Thymus (tissue), 11 donors: ENCODE measurements at regions not wholly inside any gene's neighbourhood (a gene's known extent, or its start where the extent isn't known, plus 50 kb on each side); places are given as distances from the start of the nearest gene placed in this dataset.

Experiments
- DNase-seq, 9 donors: peaks; one replicate each; pipeline ENCODE4 v3.0.0-alpha.2; 2013; ENCODE audit warnings: low spot score in 9 of 9, low read depth in 6 of 9, missing footprints in 1 of 9
- H3K27ac ChIP-seq, 2 donors: one replicate each; pipeline ENCODE4 v1.5.1; 2013; ENCODE audit warnings: control low read depth in 1 of 2, low read depth in 1 of 2, low read length in 1 of 2, mild to moderate bottlenecking in 1 of 2, moderate library complexity in 1 of 2
- H3K27me3 ChIP-seq, 2 donors: one replicate each; pipeline ENCODE4 v1.5.1; 2013; ENCODE audit warnings: low read length in 1 of 2; ENCODE audit not compliant: control insufficient read depth in 2 of 2, insufficient read depth in 1 of 2
- H3K36me3 ChIP-seq, 2 donors: one replicate each; pipeline ENCODE4 v1.5.1; 2013; ENCODE audit warnings: low read length in 1 of 2, mild to moderate bottlenecking in 1 of 2, moderate library complexity in 1 of 2; ENCODE audit not compliant: control insufficient read depth in 2 of 2, insufficient read depth in 2 of 2
- H3K4me1 ChIP-seq, 2 donors: one replicate each; pipeline ENCODE4 v1.5.1; 2013; ENCODE audit warnings: low read length in 2 of 2; ENCODE audit not compliant: control insufficient read depth in 2 of 2, insufficient read depth in 2 of 2
- H3K4me3 ChIP-seq, 2 donors: one replicate each; pipeline ENCODE4 v1.5.1; 2013; ENCODE audit warnings: low read length in 2 of 2, control low read depth in 1 of 2, mild to moderate bottlenecking in 1 of 2
- H3K9me3 ChIP-seq, 2 donors: one replicate each; pipeline ENCODE4 v1.5.1; 2013; ENCODE audit warnings: low read length in 1 of 2, mild to moderate bottlenecking in 1 of 2; ENCODE audit not compliant: control insufficient read depth in 2 of 2, insufficient read depth in 1 of 2
- whole genome bisulfite sequencing: extraction: QIAGEN DNeasy Blood & Tissue Kit; methylation state at CpG from one replicate; pipeline ENCODE4 v1.1.7; 2013; 5-methylcytosine and 5-hydroxymethylcytosine counted together
- donor health status: healthy.

GRCh38 chr5:133690746-133691145 lies 78.4 kb upstream of the FSTL4 start:
- H3K36me3 ChIP-seq = no peaks in the 10 kb centered on the region
- peaks cover 14 to 15% of the 10 kb centered on the region in 2 donors for H3K4me1 ChIP-seq
- no peaks in the 10 kb centered on the region for H3K9me3 ChIP-seq
- H3K4me3 ChIP-seq = no peak overlapping the region
- H3K27me3 ChIP-seq = peaks cover 0 to 33% of the 10 kb centered on the region in 2 donors
- no peak for DNase-seq
- no peak overlapping the region for H3K27ac ChIP-seq
- WGBS = 87% methylated on average over 7 of the region's 7 CpGs

GRCh38 chr5:133688391-133688790 lies 76.0 kb upstream of the FSTL4 start:
- 89% methylated on average over 5 of the region's 5 CpGs for WGBS
- H3K9me3 ChIP-seq = no peaks in the 10 kb centered on the region
- no peak for DNase-seq
- no peaks in the 10 kb centered on the region for H3K4me1 ChIP-seq
- no peak overlapping the region for H3K4me3 ChIP-seq
- H3K27ac ChIP-seq = no peak overlapping the region
- H3K27me3 ChIP-seq = peaks cover 0 to 37% of the 10 kb centered on the region in 2 donors
- no peaks in the 10 kb centered on the region for H3K36me3 ChIP-seq

DNA sequence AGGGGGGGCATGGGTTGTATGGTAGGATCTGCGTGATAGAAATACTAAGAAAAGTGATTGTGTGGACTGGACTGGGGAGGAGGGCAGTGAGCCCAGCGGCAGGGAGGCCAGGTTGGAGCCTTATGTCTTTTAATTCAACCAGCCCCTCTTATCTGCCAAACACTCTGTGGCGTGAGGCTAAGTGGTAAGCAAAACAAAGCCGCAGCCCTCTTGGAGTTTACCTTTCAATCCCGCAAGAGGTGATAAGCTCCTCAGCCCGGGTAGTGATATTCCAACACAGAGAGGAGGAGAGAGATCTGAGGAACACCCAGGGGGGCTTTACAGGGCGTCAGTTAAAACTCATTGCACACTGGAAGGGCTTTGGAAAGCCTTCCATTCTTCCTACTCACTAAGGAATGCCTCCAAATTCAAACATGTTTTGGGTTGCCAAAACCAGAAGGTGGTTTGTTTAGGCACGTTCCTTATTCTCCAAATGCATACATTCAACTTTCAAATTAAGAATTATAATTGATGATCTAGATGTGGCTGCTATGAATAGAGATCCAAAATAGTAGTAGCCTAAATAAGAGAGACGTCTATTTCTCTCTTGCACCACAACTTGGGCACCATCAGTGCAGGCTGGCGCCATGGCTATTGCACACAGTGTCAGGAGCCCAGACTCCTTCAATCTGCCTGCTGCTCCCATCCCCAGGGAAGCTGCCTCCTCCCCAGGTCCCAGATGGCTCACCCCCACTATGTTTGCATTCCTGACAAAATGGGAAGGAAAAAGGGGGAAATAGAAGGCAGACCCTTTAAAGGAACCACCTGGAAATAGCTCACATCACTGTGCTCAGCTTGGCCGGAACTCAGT lies 75.1 kb upstream of the FSTL4 start:
- Histone ChIP-seq H3K9me3 (no peaks in the 10 kb centered on the region), H3K27me3 (peaks cover 0 to 33% of the 10 kb centered on the region in 2 donors)

GRCh38 chr5:133686566-133686965 lies 74.2 kb upstream of the FSTL4 start:
- Histone ChIP-seq H3K27me3 (peaks cover 0 to 26% of the 10 kb centered on the region in 2 donors), H3K27ac (no peak overlapping the region), H3K36me3 (no peaks in the 10 kb centered on the region), H3K4me1 (no peaks in the 10 kb centered on the region), H3K9me3 (no peaks in the 10 kb centered on the region), H3K4me3 (no peak overlapping the region)
- DNase-seq = no peak
- 76% methylated on average over 3 of the region's 3 CpGs for WGBS

More for the DNA sequence above, 75.1 kb upstream of the FSTL4 start:
- no peak overlapping the region for H3K4me3 ChIP-seq
- H3K36me3 ChIP-seq = no peaks in the 10 kb centered on the region
- no peak overlapping the region for H3K27ac ChIP-seq
- WGBS = 71% methylated on average over 11 of the region's 11 CpGs
- no peak for DNase-seq
- H3K4me1 ChIP-seq = no peaks in the 10 kb centered on the region

- Histone ChIP-seq H3K4me1 (no peaks in the 10 kb centered on the region), H3K9me3 (no peaks in the 10 kb centered on the region), H3K4me3 (no peak overlapping the region), H3K27me3 (peaks cover 0 to 21% of the 10 kb centered on the region in 2 donors), H3K27ac (no peak overlapping the region), H3K36me3 (no peaks in the 10 kb centered on the region)
- no peak for DNase-seq
- 74% methylated on average over 8 of the region's 8 CpGs for WGBS
Observed at GRCh38 chr5:133685402-133686018, 73.2 kb upstream of the FSTL4 start.

GRCh38 chr5:133683646-133684596 lies 71.6 kb upstream of the FSTL4 start:
- Histone ChIP-seq H3K4me1 (no peaks in the 10 kb centered on the region), H3K4me3 (no peak overlapping the region), H3K36me3 (no peaks in the 10 kb centered on the region), H3K9me3 (no peaks in the 10 kb centered on the region), H3K27me3 (peaks cover 0 to 16% of the 10 kb centered on the region in 2 donors), H3K27ac (no peak overlapping the region)
- DNase-seq = no peak
- WGBS = 93% methylated on average over 21 of the region's 21 CpGs

- no peak overlapping the region for H3K4me3 ChIP-seq
- no peak for DNase-seq
- no peaks in the 10 kb centered on the region for H3K4me1 ChIP-seq
- 87% methylated on average over 4 of the region's 4 CpGs for WGBS
- H3K36me3 ChIP-seq = no peaks in the 10 kb centered on the region
- H3K27me3 ChIP-seq = peaks cover 0 to 10% of the 10 kb centered on the region in 2 donors
- H3K27ac ChIP-seq = no peak overlapping the region
- H3K9me3 ChIP-seq = no peaks in the 10 kb centered on the region
Observed at GRCh38 chr5:133682451-133682850, 70.1 kb upstream of the FSTL4 start.

DNA sequence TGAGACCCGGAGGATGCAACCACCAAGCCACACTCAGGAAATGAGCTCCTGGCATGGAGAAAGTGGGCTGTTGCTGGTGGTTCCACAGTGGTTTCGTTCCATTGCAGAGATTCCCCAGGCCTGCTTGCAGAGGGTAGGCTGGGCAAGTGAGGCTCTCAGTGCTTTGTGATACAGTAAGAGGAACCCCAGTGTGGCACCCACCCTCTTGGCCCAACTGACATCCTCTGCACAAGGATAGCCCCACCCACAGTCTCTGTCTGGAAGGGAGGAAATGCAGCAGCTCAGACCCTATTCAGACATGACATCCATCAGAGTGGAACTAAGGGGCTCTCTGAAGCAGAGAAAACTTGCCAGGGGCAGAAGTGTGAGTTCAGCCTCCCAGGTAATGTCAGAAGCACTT lies 69.6 kb upstream of the FSTL4 start:
- DNase-seq = peak in 1 of 9 donors; percentile 12

More for the DNA sequence above, 69.6 kb upstream of the FSTL4 start:
- Histone ChIP-seq H3K27me3 (peaks cover 0 to 7% of the 10 kb centered on the region in 2 donors), H3K4me3 (no peak overlapping the region), H3K9me3 (no peaks in the 10 kb centered on the region), H3K4me1 (no peaks in the 10 kb centered on the region), H3K36me3 (no peaks in the 10 kb centered on the region), H3K27ac (no peak overlapping the region)
- WGBS = 12% methylated on average over 2 of the region's 2 CpGs
